ENCODE measurements at regions not wholly inside any gene's neighbourhood (a gene's known extent, or its start where the extent isn't known, plus 50 kb on each side); places are given as distances from the start of the nearest gene placed in this dataset.

- TF ChIP-seq GLIS1 (tag by site-specific recombination; IDR thresholded peaks at IDR 0.05) (no peak), BCL11B (tag by site-specific recombination; IDR thresholded peaks at IDR 0.05; ENCODE audit: low read depth) (no peak), SCRT1 (tag by site-specific recombination; IDR thresholded peaks at IDR 0.05; ENCODE audit: borderline replicate concordance) (no peak), ZNF211 (tag by site-specific recombination; IDR thresholded peaks at IDR 0.05; ENCODE audit: low read depth) (no peak), ZNF433 (tag by site-specific recombination; IDR thresholded peaks at IDR 0.05; ENCODE audit: low read depth) (no peak)
- Histone ChIP-seq H3K9me3 (ENCODE audit: control insufficient read depth, insufficient read depth, low read depth, low read length) (no peaks in the 10 kb centered on the region), H3K4me1 (ENCODE audit: control insufficient read depth, insufficient read depth, low read length) (no peaks in the 10 kb centered on the region), H3K36me3 (ENCODE audit: control insufficient read depth in 2 of 2, insufficient read depth in 1 of 2, low read length in 2 of 2) (no peaks in the 10 kb centered on the region), H3K4me3 (ENCODE audit: low read depth, low read length) (no peak overlapping the region), H3K27ac (ENCODE audit: extremely low read depth, low read depth, low read length) (no peak overlapping the region)
- ChIA-PET CTCF (no interaction called here), POLR2A (no interaction called here)
Observed at GRCh38 chr5:119913425-119913824, 284.1 kb downstream of the FAM170A start.

DNA sequence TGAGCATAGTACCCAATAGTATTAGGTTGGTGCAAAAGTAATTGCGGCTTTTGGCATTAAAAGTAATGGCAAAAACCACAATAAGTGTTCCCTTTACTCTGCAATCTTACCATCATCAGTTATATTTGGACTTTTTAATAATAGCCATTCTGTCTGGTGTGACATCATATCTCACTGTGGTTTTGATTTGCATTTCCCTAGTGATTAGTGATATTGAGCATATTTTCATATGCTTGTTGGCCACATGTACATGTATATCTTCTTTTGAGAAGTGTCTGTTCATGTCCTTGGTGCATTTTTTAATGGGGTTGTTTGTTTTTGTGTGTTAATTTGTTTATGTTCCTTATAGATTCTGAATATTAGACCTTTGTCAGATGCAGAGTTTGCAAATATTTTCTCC is 289.9 kb downstream of the FAM170A start:
- no peaks in the 10 kb centered on the region for H3K4me1 ChIP-seq (ENCODE audit: control insufficient read depth, insufficient read depth, low read length)
- no peaks in the 10 kb centered on the region for H3K9me3 ChIP-seq (ENCODE audit: control insufficient read depth, insufficient read depth, low read depth, low read length)
- ChIA-PET POLR2A (no interaction called here), CTCF (no interaction called here)
- no peak overlapping the region for H3K27ac ChIP-seq (ENCODE audit: extremely low read depth, low read depth, low read length)
- TF ChIP-seq ZNF335 (tag by site-specific recombination; conservative IDR thresholded peaks at IDR 0.05) = no peak
- no peak for TF ChIP-seq ZBTB26 (tag by site-specific recombination; optimal IDR thresholded peaks at IDR 0.05)
- TF ChIP-seq ZNF223 (tag by site-specific recombination; IDR thresholded peaks at IDR 0.05) = no peak
- no peak for TF ChIP-seq ZNF157 (tag by site-specific recombination; IDR thresholded peaks at IDR 0.05)
- TF ChIP-seq, protein P1, sequence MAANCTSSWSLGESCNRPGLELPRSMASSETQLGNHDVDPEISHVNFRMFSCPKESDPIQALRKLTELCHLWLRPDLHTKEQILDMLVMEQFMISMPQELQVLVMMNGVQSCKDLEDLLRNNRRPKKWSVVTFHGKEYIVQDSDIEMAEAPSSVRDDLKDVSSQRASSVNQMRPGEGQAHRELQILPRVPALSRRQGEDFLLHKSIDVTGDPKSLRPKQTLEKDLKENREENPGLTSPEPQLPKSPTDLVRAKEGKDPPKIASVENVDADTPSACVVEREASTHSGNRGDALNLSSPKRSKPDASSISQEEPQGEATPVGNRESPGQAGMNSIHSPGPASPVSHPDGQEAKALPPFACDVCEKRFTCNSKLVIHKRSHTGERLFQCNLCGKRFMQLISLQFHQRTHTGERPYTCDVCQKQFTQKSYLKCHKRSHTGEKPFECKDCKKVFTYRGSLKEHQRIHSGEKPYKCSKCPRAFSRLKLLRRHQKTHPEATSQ (tag by site-specific recombination; IDR thresholded peaks at IDR 0.05) = no peak
- TF ChIP-seq ZNF202 (tag by site-specific recombination; IDR thresholded peaks at IDR 0.05; ENCODE audit: borderline replicate concordance) = no peak
- no peak for TF ChIP-seq KLF8 (tag by site-specific recombination; IDR thresholded peaks at IDR 0.05)
- TF ChIP-seq ZNF623 (tag by site-specific recombination; IDR thresholded peaks at IDR 0.05) = no peak
- no peak for TF ChIP-seq ZSCAN16 (tag by site-specific recombination; IDR thresholded peaks at IDR 0.05)
- H3K4me3 ChIP-seq (ENCODE audit: low read depth, low read length) = no peak overlapping the region
- no peaks in the 10 kb centered on the region for H3K36me3 ChIP-seq (ENCODE audit: control insufficient read depth in 2 of 2, insufficient read depth in 1 of 2, low read length in 2 of 2)

DNA sequence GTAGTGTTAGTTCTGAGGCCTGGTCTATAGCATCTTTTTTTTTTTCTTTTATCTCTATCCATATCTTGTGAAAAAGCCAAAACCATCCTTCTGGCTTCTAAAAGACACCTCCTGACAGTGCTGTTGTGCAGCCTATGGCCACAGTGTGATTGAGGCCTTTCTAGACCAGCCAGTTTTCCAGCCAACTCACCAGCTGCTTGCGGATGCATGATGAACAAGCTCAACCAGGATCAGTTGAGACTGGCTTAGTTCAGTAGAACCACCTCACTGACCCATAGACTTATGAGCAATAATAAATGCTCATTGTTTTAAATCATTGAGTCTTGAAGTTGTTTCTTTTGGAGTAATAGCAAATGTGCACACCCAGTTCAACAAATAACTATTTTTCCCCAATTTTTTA is 296.9 kb downstream of the FAM170A start:
- Histone ChIP-seq H3K4me3 (ENCODE audit: low read depth, low read length) (no peak overlapping the region), H3K36me3 (ENCODE audit: control insufficient read depth in 2 of 2, insufficient read depth in 1 of 2, low read length in 2 of 2) (no peaks in the 10 kb centered on the region), H3K4me1 (ENCODE audit: control insufficient read depth, insufficient read depth, low read length) (no peaks in the 10 kb centered on the region), H3K9me3 (ENCODE audit: control insufficient read depth, insufficient read depth, low read depth, low read length) (no peaks in the 10 kb centered on the region), H3K27ac (ENCODE audit: extremely low read depth, low read depth, low read length) (no peak overlapping the region)
- POLR2A ChIA-PET = no interaction called here
- CTCF ChIA-PET = no interaction called here
- no peak for TF ChIP-seq TCF7L2 (IDR thresholded peaks at IDR 0.05; ENCODE audit: borderline replicate concordance, low read depth, low read length)
- no peak for TF ChIP-seq ZNF514 (tag by site-specific recombination; IDR thresholded peaks at IDR 0.05)
- TF ChIP-seq ZNF585B (tag by site-specific recombination; IDR thresholded peaks at IDR 0.05) = no peak
- TF ChIP-seq ZBTB21 (tag by site-specific recombination; IDR thresholded peaks at IDR 0.05) = no peak
- TF ChIP-seq ZNF426 (tag by site-specific recombination; IDR thresholded peaks at IDR 0.05) = no peak
- no peak for TF ChIP-seq ZEB2 (tag by site-specific recombination; IDR thresholded peaks at IDR 0.05)
- no peak for TF ChIP-seq KLF9 (tag by site-specific recombination; IDR thresholded peaks at IDR 0.05; ENCODE audit: low read depth)
- TF ChIP-seq FEZF1 (tag by site-specific recombination; IDR thresholded peaks at IDR 0.05) = no peak
- TF ChIP-seq ZNF114 (tag by site-specific recombination; IDR thresholded peaks at IDR 0.05) = no peak
- no peak for TF ChIP-seq SCRT2 (tag by site-specific recombination; IDR thresholded peaks at IDR 0.05)
- TF ChIP-seq, protein P2, sequence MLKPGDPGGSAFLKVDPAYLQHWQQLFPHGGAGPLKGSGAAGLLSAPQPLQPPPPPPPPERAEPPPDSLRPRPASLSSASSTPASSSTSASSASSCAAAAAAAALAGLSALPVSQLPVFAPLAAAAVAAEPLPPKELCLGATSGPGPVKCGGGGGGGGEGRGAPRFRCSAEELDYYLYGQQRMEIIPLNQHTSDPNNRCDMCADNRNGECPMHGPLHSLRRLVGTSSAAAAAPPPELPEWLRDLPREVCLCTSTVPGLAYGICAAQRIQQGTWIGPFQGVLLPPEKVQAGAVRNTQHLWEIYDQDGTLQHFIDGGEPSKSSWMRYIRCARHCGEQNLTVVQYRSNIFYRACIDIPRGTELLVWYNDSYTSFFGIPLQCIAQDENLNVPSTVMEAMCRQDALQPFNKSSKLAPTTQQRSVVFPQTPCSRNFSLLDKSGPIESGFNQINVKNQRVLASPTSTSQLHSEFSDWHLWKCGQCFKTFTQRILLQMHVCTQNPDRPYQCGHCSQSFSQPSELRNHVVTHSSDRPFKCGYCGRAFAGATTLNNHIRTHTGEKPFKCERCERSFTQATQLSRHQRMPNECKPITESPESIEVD (tag by site-specific recombination; IDR thresholded peaks at IDR 0.05) = no peak
- TF ChIP-seq, protein P3, sequence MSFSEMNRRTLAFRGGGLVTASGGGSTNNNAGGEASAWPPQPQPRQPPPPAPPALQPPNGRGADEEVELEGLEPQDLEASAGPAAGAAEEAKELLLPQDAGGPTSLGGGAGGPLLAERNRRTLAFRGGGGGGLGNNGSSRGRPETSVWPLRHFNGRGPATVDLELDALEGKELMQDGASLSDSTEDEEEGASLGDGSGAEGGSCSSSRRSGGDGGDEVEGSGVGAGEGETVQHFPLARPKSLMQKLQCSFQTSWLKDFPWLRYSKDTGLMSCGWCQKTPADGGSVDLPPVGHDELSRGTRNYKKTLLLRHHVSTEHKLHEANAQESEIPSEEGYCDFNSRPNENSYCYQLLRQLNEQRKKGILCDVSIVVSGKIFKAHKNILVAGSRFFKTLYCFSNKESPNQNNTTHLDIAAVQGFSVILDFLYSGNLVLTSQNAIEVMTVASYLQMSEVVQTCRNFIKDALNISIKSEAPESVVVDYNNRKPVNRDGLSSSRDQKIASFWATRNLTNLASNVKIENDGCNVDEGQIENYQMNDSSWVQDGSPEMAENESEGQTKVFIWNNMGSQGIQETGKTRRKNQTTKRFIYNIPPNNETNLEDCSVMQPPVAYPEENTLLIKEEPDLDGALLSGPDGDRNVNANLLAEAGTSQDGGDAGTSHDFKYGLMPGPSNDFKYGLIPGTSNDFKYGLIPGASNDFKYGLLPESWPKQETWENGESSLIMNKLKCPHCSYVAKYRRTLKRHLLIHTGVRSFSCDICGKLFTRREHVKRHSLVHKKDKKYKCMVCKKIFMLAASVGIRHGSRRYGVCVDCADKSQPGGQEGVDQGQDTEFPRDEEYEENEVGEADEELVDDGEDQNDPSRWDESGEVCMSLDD (tag by site-specific recombination; IDR thresholded peaks at IDR 0.05) = no peak
- TF ChIP-seq ZNF843 (tag by site-specific recombination; IDR thresholded peaks at IDR 0.05) = no peak
- no peak for TF ChIP-seq GLI2 (tag by site-specific recombination; IDR thresholded peaks at IDR 0.05; ENCODE audit: borderline replicate concordance, low read depth)

Data from HEK293 (cell line).